Stimulated activated CD4-positive, alpha-beta T cell treated with anti-CD3 and anti-CD28 coated beads, TNF-alpha, amount 100 ng/mL, for 48 hours (primary cell): ENCODE measurements at regions not wholly inside any gene's neighbourhood (a gene's known extent, or its start where the extent isn't known, plus 50 kb on each side); places are given as distances from the start of the nearest gene placed in this dataset.
"Not testable (repeated sequence)": the region's sequence is repeated elsewhere in the genome, so short reads cannot be mapped to it uniquely, and the experiment has no call there.

Experiments
- DNase-seq, 3 donors: peaks; one replicate each; pipeline ENCODE4 v3.0.0-alpha.2; 2020; ENCODE audit warnings: low read depth in 3 of 3

GRCh38 chrX:46366381-46367207 lies 178.6 kb downstream of the ZNF674 start:
- no peak for DNase-seq

GRCh38 chrX:46354481-46354880 lies 190.7 kb downstream of the ZNF674 start:
- no peak for DNase-seq

- no peak for DNase-seq
These were observed 203.4 kb downstream of the ZNF674 start for GRCh38 chrX:46341767-46342322.

GRCh38 chrX:46340696-46341095 lies 204.5 kb downstream of the ZNF674 start:
- DNase-seq: no peak

GRCh38 chrX:46333550-46333949 lies 211.7 kb downstream of the ZNF674 start:
- DNase-seq: no peak

GRCh38 chrX:46330981-46331380 lies 214.2 kb downstream of the ZNF674 start:
- no peak for DNase-seq

GRCh38 chrX:46330513-46330912 lies 214.7 kb downstream of the ZNF674 start:
- no peak for DNase-seq

GRCh38 chrX:46328133-46328532 lies 217.1 kb downstream of the ZNF674 start:
- no peak for DNase-seq

- no peak for DNase-seq
These were observed 217.6 kb downstream of the ZNF674 start for GRCh38 chrX:46327566-46328115.

GRCh38 chrX:46326161-46326560 lies 219.1 kb downstream of the ZNF674 start:
- DNase-seq: no peak

- DNase-seq: peak; percentile 23 to 58 (median 29)
These were observed 219.8 kb downstream of the ZNF674 start for GRCh38 chrX:46325312-46325877.

- DNase-seq: no peak
These were observed 221.1 kb downstream of the ZNF674 start for GRCh38 chrX:46324166-46324565.

GRCh38 chrX:46322929-46323328 lies 222.3 kb downstream of the ZNF674 start:
- not testable (repeated sequence) for DNase-seq

- no peak for DNase-seq
These were observed 223.5 kb downstream of the ZNF674 start for GRCh38 chrX:46321676-46322075.

GRCh38 chrX:46319750-46320149 lies 225.5 kb downstream of the ZNF674 start:
- no peak for DNase-seq

GRCh38 chrX:46318551-46318950 lies 226.7 kb downstream of the ZNF674 start:
- no peak for DNase-seq

- DNase-seq: no peak
These were observed 228.1 kb downstream of the ZNF674 start for GRCh38 chrX:46317163-46317562.

- DNase-seq: no peak
These were observed 233.6 kb downstream of the ZNF674 start for GRCh38 chrX:46311581-46312120.

- DNase-seq: no peak
These were observed 234.3 kb downstream of the ZNF674 start for GRCh38 chrX:46310815-46311497.

GRCh38 chrX:46308110-46308509 lies 237.1 kb downstream of the ZNF674 start:
- DNase-seq: no peak

- no peak for DNase-seq
These were observed 239.1 kb downstream of the ZNF674 start for GRCh38 chrX:46306103-46306502.

- DNase-seq: no peak
These were observed 239.8 kb downstream of the ZNF674 start for GRCh38 chrX:46305431-46305830.
